ENCODE measurements at regions not wholly inside any gene's neighbourhood (a gene's known extent, or its start where the extent isn't known, plus 50 kb on each side); places are given as distances from the start of the nearest gene placed in this dataset.

- no peak for DNase-seq
- Mint-ChIP-seq H3K27me3 (no peaks in the 10 kb centered on the region), H3K4me3 (no peak overlapping the region), H3K36me3 (no peaks in the 10 kb centered on the region), H3K27ac (no peak overlapping the region), H3K9me3 (peaks cover 3% of the 10 kb centered on the region), H3K4me1 (ENCODE audit: low read depth) (no peaks in the 10 kb centered on the region)
- ChIA-PET CTCF (no interaction called here), POLR2A (no interaction called here)
- intact Hi-C loops (cut with micrococcal nuclease): no loop called here
These were observed 845.3 kb downstream of the SOCS6 start for GRCh38 chr18:71134122-71134521.

- H3K4me1 Mint-ChIP-seq (ENCODE audit: low read depth): no peaks in the 10 kb centered on the region
- no peak for DNase-seq
- POLR2A ChIA-PET: no interaction called here
- peaks cover 3% of the 10 kb centered on the region for H3K9me3 Mint-ChIP-seq
- no peak overlapping the region for H3K27ac Mint-ChIP-seq
- no peaks in the 10 kb centered on the region for H3K36me3 Mint-ChIP-seq
- intact Hi-C loops (cut with micrococcal nuclease): no loop called here
- no peak overlapping the region for H3K4me3 Mint-ChIP-seq
- CTCF ChIA-PET: no interaction called here
- no peaks in the 10 kb centered on the region for H3K27me3 Mint-ChIP-seq
These were observed 843.1 kb downstream of the SOCS6 start for GRCh38 chr18:71131918-71132317.

- peaks cover 3% of the 10 kb centered on the region for H3K9me3 Mint-ChIP-seq
- ChIA-PET POLR2A (no interaction called here), CTCF (no interaction called here)
- no peaks in the 10 kb centered on the region for H3K27me3 Mint-ChIP-seq
- intact Hi-C loops (cut with micrococcal nuclease): no loop called here
- no peak overlapping the region for H3K4me3 Mint-ChIP-seq
- no peaks in the 10 kb centered on the region for H3K4me1 Mint-ChIP-seq (ENCODE audit: low read depth)
- H3K36me3 Mint-ChIP-seq: no peaks in the 10 kb centered on the region
- no peak for DNase-seq
- H3K27ac Mint-ChIP-seq: no peak overlapping the region
These were observed 841.5 kb downstream of the SOCS6 start for GRCh38 chr18:71130351-71130750.

GRCh38 chr18:71125581-71125980 lies 836.7 kb downstream of the SOCS6 start:
- intact Hi-C loops (cut with micrococcal nuclease): no loop called here
- DNase-seq: no peak
- H3K4me1 Mint-ChIP-seq (ENCODE audit: low read depth): no peaks in the 10 kb centered on the region
- CTCF ChIA-PET: no interaction called here
- H3K27ac Mint-ChIP-seq: no peak overlapping the region
- no peak overlapping the region for H3K4me3 Mint-ChIP-seq
- no peaks in the 10 kb centered on the region for H3K36me3 Mint-ChIP-seq
- no peaks in the 10 kb centered on the region for H3K27me3 Mint-ChIP-seq
- POLR2A ChIA-PET: no interaction called here
- peaks cover 26% of the 10 kb centered on the region for H3K9me3 Mint-ChIP-seq

GRCh38 chr18:71116535-71116934 lies 827.7 kb downstream of the SOCS6 start:
- H3K4me1 Mint-ChIP-seq (ENCODE audit: low read depth): no peaks in the 10 kb centered on the region
- H3K27me3 Mint-ChIP-seq: no peaks in the 10 kb centered on the region

GRCh38 chr18:71115261-71115660 lies 826.4 kb downstream of the SOCS6 start:
- no peak for DNase-seq
- ChIA-PET POLR2A (no interaction called here), CTCF (no interaction called here)
- Mint-ChIP-seq H3K27me3 (no peaks in the 10 kb centered on the region), H3K36me3 (no peaks in the 10 kb centered on the region), H3K9me3 (peaks cover 8% of the 10 kb centered on the region), H3K27ac (no peak overlapping the region), H3K4me1 (ENCODE audit: low read depth) (no peaks in the 10 kb centered on the region), H3K4me3 (no peak overlapping the region)
- intact Hi-C loops (cut with micrococcal nuclease): no loop called here

More at GRCh38 chr18:71116535-71116934, 827.7 kb downstream of the SOCS6 start:
- no peak for DNase-seq
- Mint-ChIP-seq H3K9me3 (peaks cover 17% of the 10 kb centered on the region), H3K36me3 (no peaks in the 10 kb centered on the region), H3K27ac (no peak overlapping the region), H3K4me3 (no peak overlapping the region)
- intact Hi-C loops (cut with micrococcal nuclease): no loop called here
- POLR2A ChIA-PET: no interaction called here
- CTCF ChIA-PET: no interaction called here

GRCh38 chr18:71114550-71115210 lies 825.8 kb downstream of the SOCS6 start:
- intact Hi-C loops (cut with micrococcal nuclease): no loop called here
- POLR2A ChIA-PET: no interaction called here
- CTCF ChIA-PET: no interaction called here

GRCh38 chr18:71107244-71107643 lies 818.4 kb downstream of the SOCS6 start:
- H3K36me3 Mint-ChIP-seq: no peaks in the 10 kb centered on the region
- H3K4me1 Mint-ChIP-seq (ENCODE audit: low read depth): no peaks in the 10 kb centered on the region
- intact Hi-C loops (cut with micrococcal nuclease): no loop called here
- H3K27ac Mint-ChIP-seq: no peak overlapping the region
- CTCF ChIA-PET: no interaction called here
- H3K9me3 Mint-ChIP-seq: no peaks in the 10 kb centered on the region
- no peak for DNase-seq
- H3K4me3 Mint-ChIP-seq: no peak overlapping the region
- H3K27me3 Mint-ChIP-seq: no peaks in the 10 kb centered on the region
- POLR2A ChIA-PET: no interaction called here

More at GRCh38 chr18:71114550-71115210, 825.8 kb downstream of the SOCS6 start:
- no peak for DNase-seq
- H3K9me3 Mint-ChIP-seq: peaks cover 5% of the 10 kb centered on the region
- no peak overlapping the region for H3K27ac Mint-ChIP-seq
- H3K36me3 Mint-ChIP-seq: no peaks in the 10 kb centered on the region
- H3K4me3 Mint-ChIP-seq: no peak overlapping the region
- H3K27me3 Mint-ChIP-seq: no peaks in the 10 kb centered on the region
- no peaks in the 10 kb centered on the region for H3K4me1 Mint-ChIP-seq (ENCODE audit: low read depth)

- CTCF ChIA-PET: no interaction called here
- DNase-seq: no peak
- Mint-ChIP-seq H3K36me3 (no peaks in the 10 kb centered on the region), H3K4me1 (ENCODE audit: low read depth) (no peaks in the 10 kb centered on the region), H3K9me3 (no peaks in the 10 kb centered on the region), H3K27ac (no peak overlapping the region), H3K27me3 (no peaks in the 10 kb centered on the region), H3K4me3 (no peak overlapping the region)
- intact Hi-C loops (cut with micrococcal nuclease): no loop called here
- POLR2A ChIA-PET: no interaction called here
These were observed 817.9 kb downstream of the SOCS6 start for GRCh38 chr18:71106701-71107100.

- Mint-ChIP-seq H3K27me3 (no peaks in the 10 kb centered on the region), H3K36me3 (no peaks in the 10 kb centered on the region), H3K27ac (no peak overlapping the region), H3K4me1 (ENCODE audit: low read depth) (no peaks in the 10 kb centered on the region), H3K9me3 (no peaks in the 10 kb centered on the region), H3K4me3 (no peak overlapping the region)
- ChIA-PET CTCF (no interaction called here), POLR2A (no interaction called here)
- no peak for DNase-seq
- intact Hi-C loops (cut with micrococcal nuclease): no loop called here
These were observed 817.2 kb downstream of the SOCS6 start for GRCh38 chr18:71105994-71106546.

GRCh38 chr18:71105078-71105819 lies 816.4 kb downstream of the SOCS6 start:
- Mint-ChIP-seq H3K27ac (no peak overlapping the region), H3K36me3 (no peaks in the 10 kb centered on the region), H3K4me1 (ENCODE audit: low read depth) (no peaks in the 10 kb centered on the region), H3K9me3 (no peaks in the 10 kb centered on the region), H3K4me3 (no peak overlapping the region), H3K27me3 (no peaks in the 10 kb centered on the region)
- ChIA-PET CTCF (no interaction called here), POLR2A (no interaction called here)
- intact Hi-C loops (cut with micrococcal nuclease): no loop called here
- no peak for DNase-seq

GRCh38 chr18:71079606-71080005 lies 790.8 kb downstream of the SOCS6 start:
- ChIA-PET CTCF (no interaction called here), POLR2A (no interaction called here)
- H3K4me1 Mint-ChIP-seq (ENCODE audit: low read depth): no peaks in the 10 kb centered on the region

GRCh38 chr18:71077451-71077850 lies 788.6 kb downstream of the SOCS6 start:
- H3K27ac Mint-ChIP-seq: no peak overlapping the region
- no peak overlapping the region for H3K4me3 Mint-ChIP-seq
- POLR2A ChIA-PET: no interaction called here
- DNase-seq: no peak
- CTCF ChIA-PET: no interaction called here
- no peaks in the 10 kb centered on the region for H3K27me3 Mint-ChIP-seq
- no peaks in the 10 kb centered on the region for H3K4me1 Mint-ChIP-seq (ENCODE audit: low read depth)
- H3K9me3 Mint-ChIP-seq: no peaks in the 10 kb centered on the region
- no peaks in the 10 kb centered on the region for H3K36me3 Mint-ChIP-seq
- intact Hi-C loops (cut with micrococcal nuclease): no loop called here

More at GRCh38 chr18:71079606-71080005, 790.8 kb downstream of the SOCS6 start:
- Mint-ChIP-seq H3K27me3 (no peaks in the 10 kb centered on the region), H3K4me3 (no peak overlapping the region), H3K36me3 (no peaks in the 10 kb centered on the region), H3K27ac (no peak overlapping the region), H3K9me3 (no peaks in the 10 kb centered on the region)
- no peak for DNase-seq
- intact Hi-C loops (cut with micrococcal nuclease): no loop called here

Measured in activated CD4-positive, alpha-beta memory T cell treated with anti-CD3 and anti-CD28 coated beads for 36 hours (primary cell).